HG03039 (cell line): ENCODE measurements at regions not wholly inside any gene's neighbourhood (a gene's known extent, or its start where the extent isn't known, plus 50 kb on each side); places are given as distances from the start of the nearest gene placed in this dataset.
"Not testable (repeated sequence)": the region's sequence is repeated elsewhere in the genome, so short reads cannot be mapped to it uniquely, and the experiment has no call there.

ENCODE experiments used
- ATAC-seq: cut with Tn5 transposase; IDR thresholded peaks from one replicate; pipeline ENCODE4 v1.9.1; 2021; ENCODE audit warnings: mild to moderate bottlenecking, moderate library complexity; ENCODE audit not compliant: unreplicated experiment

GRCh38 chr2:144027593-144027992 is 492.3 kb downstream of the ZEB2 start:
- ATAC-seq = no peak

- ATAC-seq = no peak
These were observed 493.2 kb downstream of the ZEB2 start for GRCh38 chr2:144026753-144027152.

DNA sequence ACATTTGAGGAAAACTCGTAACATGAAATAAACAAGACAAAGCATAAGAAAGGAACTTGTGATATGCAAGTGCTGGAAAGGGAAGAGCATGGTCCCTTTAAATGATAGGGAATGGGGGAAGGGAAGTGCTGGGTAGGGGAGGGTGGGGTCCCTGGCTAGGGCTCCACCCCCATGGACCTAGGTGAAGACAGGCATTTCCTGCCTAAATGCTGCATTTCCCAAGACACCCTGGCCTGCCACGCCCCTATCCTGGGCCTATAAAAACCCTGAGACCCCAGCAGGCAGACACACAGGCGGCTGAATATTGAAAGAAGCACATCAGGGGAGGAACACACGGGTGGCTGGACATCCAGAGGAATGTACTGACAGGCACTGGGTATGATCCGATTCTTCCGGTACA is 499.9 kb downstream of the ZEB2 start:
- ATAC-seq = no peak

- ATAC-seq = no peak
These were observed 504.2 kb downstream of the ZEB2 start for GRCh38 chr2:144015655-144016245.

DNA sequence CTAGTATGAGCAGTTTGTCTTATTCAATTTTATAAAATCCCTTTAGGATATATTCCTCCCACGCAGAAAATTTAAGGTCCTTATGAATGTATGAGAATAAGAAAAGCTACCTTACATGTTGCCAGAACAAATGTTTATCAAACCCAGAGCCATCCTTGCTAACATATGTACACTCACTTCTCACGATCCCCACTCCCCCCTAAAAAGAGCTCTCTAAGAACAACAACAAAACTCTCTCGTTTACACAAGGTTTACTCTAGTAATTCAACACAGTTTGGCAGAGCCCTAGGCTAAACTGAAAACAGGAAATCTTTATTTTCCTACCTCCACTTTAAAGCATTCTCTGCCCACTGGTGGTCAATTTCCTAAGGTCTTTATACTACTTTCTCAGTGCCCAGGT is 504.9 kb downstream of the ZEB2 start:
- no peak for ATAC-seq

DNA sequence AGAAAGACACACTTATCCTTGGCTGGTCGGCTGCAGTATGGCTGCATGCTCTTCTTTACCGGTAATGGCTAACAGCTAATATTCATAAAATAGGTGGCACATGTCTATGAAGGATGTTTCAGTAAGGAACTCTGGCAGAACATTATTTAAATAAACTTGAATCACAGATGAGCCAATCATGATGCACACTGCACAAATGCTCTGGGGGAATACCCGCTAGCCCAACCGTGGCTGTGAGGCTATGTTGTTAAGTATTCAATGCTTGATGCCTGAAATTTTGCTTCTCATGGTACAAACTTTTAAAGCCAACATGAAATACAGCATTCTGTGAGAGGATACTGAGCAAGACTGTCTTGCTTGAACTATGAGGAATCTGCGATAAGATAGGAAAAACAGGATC is 505.8 kb downstream of the ZEB2 start:
- ATAC-seq = no peak

GRCh38 chr2:144012304-144012703 is 507.6 kb downstream of the ZEB2 start:
- ATAC-seq = no peak

DNA sequence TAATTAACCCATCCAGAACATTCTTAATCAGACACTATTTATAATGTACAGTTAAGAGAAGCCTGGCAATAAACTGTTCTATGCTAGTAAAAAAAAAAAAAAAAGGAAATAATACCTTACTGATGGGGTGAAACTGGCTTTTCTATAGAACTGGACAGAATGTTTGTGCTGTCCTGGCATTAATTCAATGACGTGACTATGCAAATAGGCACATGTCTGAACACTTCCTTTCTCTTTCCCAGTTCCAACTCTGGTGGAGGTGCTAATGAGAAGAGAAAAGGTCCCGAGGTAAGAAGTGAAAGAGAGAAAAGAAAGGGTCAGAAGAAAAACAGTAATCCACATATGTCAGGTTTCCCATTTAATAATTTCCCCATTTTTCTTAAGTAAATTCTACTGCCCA is 508.4 kb downstream of the ZEB2 start:
- ATAC-seq = no peak

GRCh38 chr2:144011098-144011497 is 508.8 kb downstream of the ZEB2 start:
- ATAC-seq = no peak

DNA sequence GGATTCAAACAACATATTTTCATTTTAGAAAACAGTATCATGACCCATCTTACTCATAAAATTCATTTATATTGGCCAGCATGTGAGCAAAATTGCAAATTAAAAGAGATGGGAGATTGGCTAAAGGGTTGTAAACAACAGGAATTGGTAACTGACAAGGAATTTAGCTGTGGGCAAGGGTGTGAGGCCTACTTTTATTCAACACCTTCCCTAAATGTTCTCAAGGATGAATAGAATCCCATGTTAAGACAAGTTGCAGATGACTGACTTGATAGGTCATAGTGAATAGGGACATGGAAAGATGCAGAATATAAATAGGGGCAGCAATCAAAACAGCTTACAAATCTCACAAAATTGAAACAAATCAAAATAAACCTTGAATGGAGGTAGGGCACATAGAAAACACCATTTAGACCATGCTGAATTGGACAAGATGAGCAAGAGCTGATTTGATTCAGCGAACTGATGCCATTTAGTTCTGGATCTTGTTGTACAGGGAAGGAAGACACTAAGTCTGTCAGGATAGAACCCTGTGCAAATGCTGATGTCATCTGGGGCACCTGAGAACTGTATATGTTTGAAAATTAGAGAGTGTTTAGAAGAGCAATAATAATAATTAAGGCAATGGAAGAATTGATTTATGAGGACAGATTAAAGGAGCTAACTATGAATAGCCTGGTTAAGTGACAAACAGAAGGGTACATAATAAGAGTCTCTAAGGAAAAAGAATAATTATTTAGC is 509.7 kb downstream of the ZEB2 start:
- ATAC-seq = no peak

DNA sequence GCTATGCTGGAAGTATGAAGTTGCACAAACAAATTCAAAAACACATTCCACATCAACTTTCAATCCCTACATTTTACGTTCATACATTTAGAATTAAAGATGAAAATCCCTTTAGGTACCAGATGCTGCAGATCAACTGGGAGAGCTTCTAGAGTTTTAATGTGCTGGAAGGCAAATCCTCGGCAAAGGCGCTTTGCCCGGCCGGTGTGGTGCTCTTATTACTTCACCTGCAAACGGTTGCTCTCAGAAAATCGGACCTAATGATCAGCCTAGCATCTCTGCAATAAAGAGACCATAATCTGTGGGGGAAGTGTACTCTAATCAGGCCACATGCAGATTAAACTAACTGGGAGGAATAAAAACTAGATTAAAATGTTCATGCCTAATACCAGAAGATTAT is 513.8 kb downstream of the ZEB2 start:
- no peak for ATAC-seq

GRCh38 chr2:144004742-144005141 is 515.2 kb downstream of the ZEB2 start:
- no peak for ATAC-seq

GRCh38 chr2:144003460-144004075 is 516.4 kb downstream of the ZEB2 start:
- ATAC-seq = no peak

- no peak for ATAC-seq
These were observed 522.9 kb downstream of the ZEB2 start for GRCh38 chr2:143996974-143997373.

DNA sequence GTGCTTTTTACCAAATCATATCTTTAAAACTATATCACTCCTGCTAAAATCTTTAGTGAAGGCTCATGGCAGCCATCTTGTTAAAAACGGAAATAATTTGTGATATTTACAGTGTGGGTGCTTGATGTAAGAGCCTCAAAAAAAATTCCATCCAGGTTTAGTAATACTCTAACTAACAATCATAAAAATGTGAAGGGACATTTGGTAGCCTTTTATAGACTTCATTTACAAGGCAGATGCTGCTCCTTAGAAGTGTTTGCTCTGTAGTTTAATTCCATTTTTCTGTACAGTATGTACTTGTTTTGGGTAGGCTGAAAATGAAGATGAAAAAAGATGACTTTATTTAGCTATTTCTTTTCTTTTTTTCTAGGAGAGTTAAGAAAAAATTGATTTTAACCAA is 525.0 kb downstream of the ZEB2 start:
- ATAC-seq = no peak

GRCh38 chr2:143991596-143991995 is 528.3 kb downstream of the ZEB2 start:
- not testable (repeated sequence) for ATAC-seq

DNA sequence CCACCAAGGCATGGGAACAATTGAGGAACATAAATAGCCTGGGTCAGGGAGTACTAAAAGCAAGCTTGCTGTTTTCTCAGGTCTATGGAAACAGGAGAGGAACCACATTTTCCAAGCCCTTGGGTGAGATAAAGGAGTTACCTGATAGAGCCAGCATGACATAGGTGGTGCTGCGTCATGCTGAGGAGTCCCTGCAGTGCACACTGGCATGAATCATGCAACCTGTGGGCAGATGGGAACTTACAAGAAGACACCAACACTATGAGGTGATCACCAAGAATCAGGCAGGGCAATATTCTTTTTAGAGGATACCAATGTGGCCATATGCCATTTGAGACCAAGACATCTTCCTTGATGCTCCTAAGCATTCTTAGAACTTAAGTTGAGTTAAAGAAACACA is 531.8 kb downstream of the ZEB2 start:
- no peak for ATAC-seq

DNA sequence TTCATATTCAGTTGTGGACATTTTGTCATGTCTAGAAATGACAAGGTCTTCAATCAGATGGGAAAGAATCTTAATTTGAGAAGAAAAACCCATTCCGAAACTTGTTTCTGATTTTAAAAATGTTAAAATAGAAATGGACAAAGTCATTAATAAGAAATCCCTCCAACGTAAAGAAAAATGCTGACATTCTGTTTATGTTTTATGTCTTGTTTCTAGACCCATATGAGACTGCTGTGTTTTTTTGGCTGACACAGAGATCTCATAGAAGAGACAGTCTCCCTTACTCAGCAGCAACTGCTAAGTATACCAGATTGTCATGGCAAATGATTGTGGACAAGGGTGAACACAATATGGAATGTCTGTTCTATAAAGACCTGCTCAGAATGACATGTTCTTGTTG is 538.5 kb downstream of the ZEB2 start:
- no peak for ATAC-seq

DNA sequence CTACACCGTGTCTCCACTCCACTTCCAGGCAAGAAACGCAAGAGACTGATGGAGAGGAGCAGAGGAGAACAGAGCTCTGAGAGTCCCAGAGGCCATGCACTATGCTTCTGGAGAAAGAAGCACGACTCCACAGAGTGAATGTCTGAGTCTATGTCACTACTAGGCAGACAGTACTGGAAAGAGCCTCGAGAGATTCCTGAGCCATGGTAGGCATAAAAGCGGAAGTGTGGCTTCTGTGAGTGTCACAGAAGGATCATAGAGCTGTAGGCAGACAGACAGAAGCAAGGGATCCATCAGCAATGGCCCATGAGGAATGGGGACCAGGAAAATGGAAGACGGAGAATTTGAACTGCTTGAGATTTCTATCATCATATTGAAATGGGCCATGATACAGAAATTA is 542.6 kb downstream of the ZEB2 start:
- ATAC-seq = no peak

GRCh38 chr2:143975216-143975615 is 544.7 kb downstream of the ZEB2 start:
- no peak for ATAC-seq

DNA sequence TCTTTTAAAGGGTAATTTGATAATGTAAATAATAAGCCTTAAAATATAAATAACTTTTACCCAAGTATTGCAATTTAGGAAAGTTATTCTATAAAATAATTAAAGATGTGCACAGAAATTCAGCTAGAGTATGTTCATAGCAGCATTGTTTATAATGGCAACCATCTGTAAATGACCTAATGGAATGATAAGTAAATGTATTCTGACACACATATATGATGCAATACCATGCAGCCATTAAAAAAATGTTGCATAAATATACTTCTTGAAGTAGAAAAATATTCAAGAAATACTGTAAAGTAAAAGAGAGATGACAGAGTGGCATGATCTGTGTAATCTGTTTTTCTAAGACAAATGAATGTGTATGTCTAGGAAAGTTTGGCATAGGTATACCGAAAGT is 545.7 kb downstream of the ZEB2 start:
- no peak for ATAC-seq

- ATAC-seq = no peak
These were observed 551.1 kb downstream of the ZEB2 start for GRCh38 chr2:143968860-143969259.
